Spleen (tissue), 7 donors: ENCODE measurements at regions not wholly inside any gene's neighbourhood (a gene's known extent, or its start where the extent isn't known, plus 50 kb on each side); places are given as distances from the start of the nearest gene placed in this dataset.

Experiments
- POLR2A ChIP-seq, 3 donors: fragments of 450-650 bp; IDR thresholded peaks; one replicate each; pipeline ENCODE4 v1.5.1; 2017; ENCODE audit warnings: antibody characterized with exemption in 3 of 3, mild to moderate bottlenecking in 1 of 3
- POLR2AphosphoS5 ChIP-seq, 3 donors: sonication (generic); formaldehyde crosslinking; IDR thresholded peaks; one replicate each; pipeline ENCODE4 v1.5.1; 2017; ENCODE audit warnings: antibody characterized with exemption in 3 of 3
- TF ChIP-seq, protein P1 (sequence below), 11 experiments: fragments of 200-600 bp in 7 of 11; fragments of 450-650 bp in 4 of 11; sonication (generic) in 4 of 11; IDR thresholded peaks in 8 of 11; conservative IDR thresholded peaks in 3 of 11; 1 replicate in 7 of 11; 2 replicates in 4 of 11; pipeline versions ENCODE4 v1.4.0 to v1.8.0; 2016 to 2021; ENCODE audit warnings: antibody characterized with exemption in 11 of 11, inconsistent platforms in 4 of 11, mild to moderate bottlenecking in 1 of 11
- donor health status: DM: no; HTN: no; CAD: no; lungs with moderate emphysema.
- donor health status: DM: no; HTN: no; CAD: no.
- donor health status: DM: no; HTN: no; CAD: no.

DNA sequence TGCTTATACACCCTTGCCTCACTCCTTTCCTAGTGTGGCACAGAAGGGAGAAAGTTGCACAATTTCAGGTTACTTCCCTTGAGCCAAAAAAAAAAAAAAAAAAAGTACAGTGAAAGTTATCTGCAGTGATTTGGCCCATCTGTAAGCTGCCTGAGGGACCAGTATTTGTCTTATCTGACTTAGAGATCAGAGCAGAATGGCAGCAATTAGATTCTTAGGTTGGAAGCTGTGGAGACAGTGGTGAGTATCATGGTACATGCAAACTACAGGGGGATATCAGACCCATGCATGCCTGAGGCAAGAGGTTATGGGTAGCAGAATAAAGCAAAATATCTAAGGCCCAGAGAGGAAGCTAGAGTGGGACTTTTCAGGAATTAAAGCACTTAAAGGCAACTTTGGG is 1070.7 kb upstream of the NOVA1 start:
- TF ChIP-seq, protein P1, sequence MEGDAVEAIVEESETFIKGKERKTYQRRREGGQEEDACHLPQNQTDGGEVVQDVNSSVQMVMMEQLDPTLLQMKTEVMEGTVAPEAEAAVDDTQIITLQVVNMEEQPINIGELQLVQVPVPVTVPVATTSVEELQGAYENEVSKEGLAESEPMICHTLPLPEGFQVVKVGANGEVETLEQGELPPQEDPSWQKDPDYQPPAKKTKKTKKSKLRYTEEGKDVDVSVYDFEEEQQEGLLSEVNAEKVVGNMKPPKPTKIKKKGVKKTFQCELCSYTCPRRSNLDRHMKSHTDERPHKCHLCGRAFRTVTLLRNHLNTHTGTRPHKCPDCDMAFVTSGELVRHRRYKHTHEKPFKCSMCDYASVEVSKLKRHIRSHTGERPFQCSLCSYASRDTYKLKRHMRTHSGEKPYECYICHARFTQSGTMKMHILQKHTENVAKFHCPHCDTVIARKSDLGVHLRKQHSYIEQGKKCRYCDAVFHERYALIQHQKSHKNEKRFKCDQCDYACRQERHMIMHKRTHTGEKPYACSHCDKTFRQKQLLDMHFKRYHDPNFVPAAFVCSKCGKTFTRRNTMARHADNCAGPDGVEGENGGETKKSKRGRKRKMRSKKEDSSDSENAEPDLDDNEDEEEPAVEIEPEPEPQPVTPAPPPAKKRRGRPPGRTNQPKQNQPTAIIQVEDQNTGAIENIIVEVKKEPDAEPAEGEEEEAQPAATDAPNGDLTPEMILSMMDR (IDR thresholded peaks at IDR 0.05 in 8 of 11, conservative IDR thresholded peaks at IDR 0.05 in 3 of 11), result no peak
- no peak for TF ChIP-seq POLR2A (IDR thresholded peaks at IDR 0.05)
- no peak for TF ChIP-seq POLR2AphosphoS5 (IDR thresholded peaks at IDR 0.05)
